CD4-positive, alpha-beta T cell (primary cell): ENCODE measurements at regions not wholly inside any gene's neighbourhood (a gene's known extent, or its start where the extent isn't known, plus 50 kb on each side); places are given as distances from the start of the nearest gene placed in this dataset.
A peak's percentile ranks its signal among the peaks of the same experiment; 100 is the strongest.

Experiments used
- ATAC-seq: fragments of 200-7000 bp; cut with Tn5 transposase; one replicate; pipeline ENCODE4 v1.10.0; 2022; ENCODE audit warnings: mild to moderate bottlenecking; ENCODE audit not compliant: poor library complexity
- CTCF ChIA-PET: fragments of 350-600 bp; sonication (Branson Sonifier 250); formaldehyde crosslinking; loops from one replicate; lab custom pipeline; 2021; ENCODE audit warnings: antibody characterized with exemption, inconsistent platforms; lab: Charles Lee
- POLR2A ChIA-PET: fragments of 350-600 bp; sonication (Branson Sonifier 250); formaldehyde crosslinking; loops from one replicate; lab custom pipeline; 2021; ENCODE audit warnings: antibody characterized with exemption, inconsistent platforms; lab: Charles Lee
- DNase-seq, 14 experiments: peaks; one replicate each; pipeline ENCODE4 v3.0.0-alpha.2; 2013 to 2020; ENCODE audit warnings: mixed read lengths in 2 of 14
- H3K27ac ChIP-seq, 2 donors: one replicate each; pipeline versions ENCODE4 v1.5.1 to v1.7.0; 2013; ENCODE audit warnings: low read length in 2 of 2, low read depth in 1 of 2, mild to moderate bottlenecking in 1 of 2
- H3K27me3 ChIP-seq, 2 experiments: 1 replicate in 1 of 2; 2 replicates in 1 of 2; pipeline versions ENCODE4 v1.6.1 to v1.7.0; 2013; ENCODE audit warnings: low read length in 2 of 2, control low read depth in 1 of 2, mild to moderate bottlenecking in 1 of 2, moderate library complexity in 1 of 2; ENCODE audit not compliant: insufficient read depth in 2 of 2, control insufficient read depth in 1 of 2
- H3K36me3 ChIP-seq: one replicate; pipeline ENCODE4 v1.6.1; 2013; ENCODE audit warnings: low read length, control low read depth; ENCODE audit not compliant: insufficient read depth
- H3K4me1 ChIP-seq: one replicate; pipeline ENCODE4 v1.6.1; 2013; ENCODE audit warnings: low read length, control low read depth; ENCODE audit not compliant: insufficient read depth
- H3K4me3 ChIP-seq: one replicate; pipeline ENCODE4 v1.5.1; 2013; ENCODE audit warnings: mild to moderate bottlenecking, low read length, moderate library complexity
- H3K9me3 ChIP-seq, 2 experiments: 1 replicate in 1 of 2; 2 replicates in 1 of 2; pipeline versions ENCODE4 v1.6.1 to v1.7.0; 2013; ENCODE audit warnings: low read length in 2 of 2, mild to moderate bottlenecking in 2 of 2, control low read depth in 1 of 2, moderate library complexity in 1 of 2; ENCODE audit not compliant: control insufficient read depth in 1 of 2, insufficient read depth in 1 of 2
- H3K27ac Mint-ChIP-seq: one replicate; pipeline ENCODE4 v1.8.0; 2020; ENCODE audit warnings: mixed read lengths
- H3K27me3 Mint-ChIP-seq: one replicate; pipeline ENCODE4 v1.8.0; 2021; ENCODE audit warnings: mixed read lengths
- H3K36me3 Mint-ChIP-seq: one replicate; pipeline ENCODE4 v1.8.0; 2021; ENCODE audit warnings: low read depth, mixed read lengths
- H3K4me1 Mint-ChIP-seq: one replicate; pipeline ENCODE4 v1.8.0; 2021; ENCODE audit warnings: low read depth, mixed read lengths
- H3K4me3 Mint-ChIP-seq: one replicate; pipeline ENCODE4 v1.8.0; 2020; ENCODE audit warnings: mild to moderate bottlenecking, mixed read lengths
- H3K9me3 Mint-ChIP-seq: one replicate; pipeline ENCODE4 v1.8.0; 2020; ENCODE audit warnings: mixed read lengths
- CTCF ChIP-seq: fragments of 200-600 bp; IDR thresholded peaks from one replicate; pipeline ENCODE4 v1.8.0; 2022; ENCODE audit warnings: antibody characterized with exemption, mild to moderate bottlenecking
- intact Hi-C, 2 experiments: fragments of 100-400 bp; cut with DNase I in 1 of 2; cut with micrococcal nuclease in 1 of 2; formaldehyde crosslinking; loops; one replicate each; pipeline versions ENCODE4 v1.15.1 to v1.9.0; 2023 to 2025; cut with DNase I, micrococcal nuclease

GRCh38 chr6:141580131-141580530 lies 552.6 kb upstream of the GJE1 start:
- no peak overlapping the region for H3K4me3 Mint-ChIP-seq
- ATAC-seq (no peak), DNase-seq (no peak)
- POLR2A ChIA-PET: no interaction called here
- no peak overlapping the region for H3K27ac ChIP-seq
- H3K9me3 ChIP-seq: no peaks in the 10 kb centered on the region
- H3K27ac Mint-ChIP-seq: no peak overlapping the region
- no peaks in the 10 kb centered on the region for H3K27me3 ChIP-seq
- no peaks in the 10 kb centered on the region for H3K9me3 Mint-ChIP-seq
- CTCF ChIA-PET: no interaction called here
- intact Hi-C loops: no loop called here
- no peaks in the 10 kb centered on the region for H3K36me3 ChIP-seq
- no peak for TF ChIP-seq CTCF
- H3K4me1 ChIP-seq: no peaks in the 10 kb centered on the region
- H3K4me1 Mint-ChIP-seq: no peaks in the 10 kb centered on the region
- no peak overlapping the region for H3K4me3 ChIP-seq
- H3K36me3 Mint-ChIP-seq: no peaks in the 10 kb centered on the region
- H3K27me3 Mint-ChIP-seq: no peaks in the 10 kb centered on the region

GRCh38 chr6:141576751-141577150 lies 556.0 kb upstream of the GJE1 start:
- Mint-ChIP-seq H3K27me3 (no peaks in the 10 kb centered on the region), H3K9me3 (no peaks in the 10 kb centered on the region), H3K36me3 (no peaks in the 10 kb centered on the region), H3K27ac (no peak overlapping the region), H3K4me3 (no peak overlapping the region), H3K4me1 (no peaks in the 10 kb centered on the region)
- TF ChIP-seq CTCF: no peak
- no peaks in the 10 kb centered on the region for H3K4me1 ChIP-seq
- ChIA-PET CTCF (no interaction called here), POLR2A (no interaction called here)
- ATAC-seq (no peak), DNase-seq (no peak)
- H3K27ac ChIP-seq: no peak overlapping the region
- no peaks in the 10 kb centered on the region for H3K36me3 ChIP-seq
- no peaks in the 10 kb centered on the region for H3K9me3 ChIP-seq
- no peak overlapping the region for H3K4me3 ChIP-seq
- intact Hi-C loops: no loop called here
- H3K27me3 ChIP-seq: no peaks in the 10 kb centered on the region

GRCh38 chr6:141562851-141563763 lies 569.6 kb upstream of the GJE1 start:
- no peaks in the 10 kb centered on the region for H3K36me3 Mint-ChIP-seq

More at GRCh38 chr6:141562851-141563763, 569.6 kb upstream of the GJE1 start:
- POLR2A ChIA-PET: interaction anchor here (0.6 kb wide), 1 partner anchor 22 kb away, joined by 3 read pairs; no protein-coding TSS in a partner anchor
- Mint-ChIP-seq H3K4me3 (peak overlapping the region; percentile 84), H3K9me3 (no peaks in the 10 kb centered on the region), H3K27me3 (no peaks in the 10 kb centered on the region), H3K27ac (peak overlapping the region; percentile 43), H3K4me1 (peaks cover 16% of the 10 kb centered on the region)
- DNase-seq: peak; percentile 47 to 89 (median 54)
- no peaks in the 10 kb centered on the region for H3K9me3 ChIP-seq
- H3K27ac ChIP-seq: no peak overlapping the region
- peaks cover 9% of the 10 kb centered on the region for H3K4me1 ChIP-seq
- peak overlapping the region; percentile 36 for H3K4me3 ChIP-seq
- peak; percentile 99 for TF ChIP-seq CTCF
- CTCF ChIA-PET: interaction anchor here (0.6 to 1.3 kb wide), 10 partner anchors 83 to 1580 kb away, joined by 3 to 5 read pairs (median 3); no protein-coding TSS in a partner anchor
- no peaks in the 10 kb centered on the region for H3K27me3 ChIP-seq
- ATAC-seq: peak; percentile 94
- H3K36me3 ChIP-seq: no peaks in the 10 kb centered on the region
- intact Hi-C loops: loop anchor here (5.0 to 10.0 kb wide), 3 partner anchors 158 to 1681 kb away; no protein-coding TSS in a partner anchor
